ENCODE measurements at regions not wholly inside any gene's neighbourhood (a gene's known extent, or its start where the extent isn't known, plus 50 kb on each side); places are given as distances from the start of the nearest gene placed in this dataset.
"Not testable (repeated sequence)": the region's sequence is repeated elsewhere in the genome, so short reads cannot be mapped to it uniquely, and the experiment has no call there.

DNA sequence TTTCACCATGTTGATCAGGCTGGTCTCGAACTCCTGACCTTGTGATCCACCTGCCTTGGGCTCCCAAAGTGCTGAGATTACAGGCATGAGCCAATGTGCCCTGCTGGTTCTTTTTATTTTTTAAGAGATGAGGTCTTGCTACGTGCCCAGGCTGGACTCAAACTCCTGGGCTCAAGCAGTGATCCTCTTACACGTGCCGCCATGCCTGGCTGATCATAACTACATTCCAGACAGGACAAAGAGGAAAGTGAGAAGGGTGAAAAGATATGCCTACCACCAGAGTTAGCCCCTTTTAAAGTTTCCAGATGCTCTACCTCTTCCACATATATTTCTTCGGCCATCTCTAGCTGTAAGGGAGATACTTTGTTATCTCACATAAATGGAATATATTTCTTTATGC is 79.7 kb upstream of the SOX13 start:
- CTCF ChIA-PET: interaction anchor here (1.3 kb wide), 1 partner anchor 13 kb away, joined by 3 read pairs; no protein-coding TSS in a partner anchor
- no peak for DNase-seq (ENCODE audit: extremely low spot score)
- TF ChIP-seq, protein P1, sequence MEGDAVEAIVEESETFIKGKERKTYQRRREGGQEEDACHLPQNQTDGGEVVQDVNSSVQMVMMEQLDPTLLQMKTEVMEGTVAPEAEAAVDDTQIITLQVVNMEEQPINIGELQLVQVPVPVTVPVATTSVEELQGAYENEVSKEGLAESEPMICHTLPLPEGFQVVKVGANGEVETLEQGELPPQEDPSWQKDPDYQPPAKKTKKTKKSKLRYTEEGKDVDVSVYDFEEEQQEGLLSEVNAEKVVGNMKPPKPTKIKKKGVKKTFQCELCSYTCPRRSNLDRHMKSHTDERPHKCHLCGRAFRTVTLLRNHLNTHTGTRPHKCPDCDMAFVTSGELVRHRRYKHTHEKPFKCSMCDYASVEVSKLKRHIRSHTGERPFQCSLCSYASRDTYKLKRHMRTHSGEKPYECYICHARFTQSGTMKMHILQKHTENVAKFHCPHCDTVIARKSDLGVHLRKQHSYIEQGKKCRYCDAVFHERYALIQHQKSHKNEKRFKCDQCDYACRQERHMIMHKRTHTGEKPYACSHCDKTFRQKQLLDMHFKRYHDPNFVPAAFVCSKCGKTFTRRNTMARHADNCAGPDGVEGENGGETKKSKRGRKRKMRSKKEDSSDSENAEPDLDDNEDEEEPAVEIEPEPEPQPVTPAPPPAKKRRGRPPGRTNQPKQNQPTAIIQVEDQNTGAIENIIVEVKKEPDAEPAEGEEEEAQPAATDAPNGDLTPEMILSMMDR (IDR thresholded peaks at IDR 0.05; ENCODE audit: control extremely low read depth, extremely low read depth, low read depth, missing control alignments): no peak
- POLR2A ChIA-PET: no interaction called here

DNA sequence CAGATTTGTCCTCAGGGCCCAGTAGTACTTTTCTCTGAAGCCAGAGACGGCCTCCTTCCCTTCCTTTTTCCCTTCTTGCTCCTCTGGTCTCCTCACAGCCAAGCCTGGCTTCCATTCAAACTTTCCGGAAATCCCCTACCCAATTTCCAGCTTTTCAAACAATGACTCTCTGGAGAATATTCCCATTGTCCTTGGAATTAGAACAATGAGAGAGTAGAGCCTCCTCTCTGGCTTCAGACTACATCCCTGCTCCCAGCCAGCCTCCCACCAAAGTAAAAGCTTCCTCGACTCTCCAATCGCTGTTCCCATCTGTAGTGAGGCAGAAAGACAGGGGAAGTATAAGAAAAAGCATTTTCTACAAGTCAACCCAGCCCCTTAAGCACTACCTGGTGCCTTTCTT is 77.7 kb upstream of the SOX13 start:
- CTCF ChIA-PET: no interaction called here
- TF ChIP-seq, protein P1 (IDR thresholded peaks at IDR 0.05; ENCODE audit: control extremely low read depth, extremely low read depth, low read depth, missing control alignments): no peak
- DNase-seq (ENCODE audit: extremely low spot score): no peak
- POLR2A ChIA-PET: no interaction called here

DNA sequence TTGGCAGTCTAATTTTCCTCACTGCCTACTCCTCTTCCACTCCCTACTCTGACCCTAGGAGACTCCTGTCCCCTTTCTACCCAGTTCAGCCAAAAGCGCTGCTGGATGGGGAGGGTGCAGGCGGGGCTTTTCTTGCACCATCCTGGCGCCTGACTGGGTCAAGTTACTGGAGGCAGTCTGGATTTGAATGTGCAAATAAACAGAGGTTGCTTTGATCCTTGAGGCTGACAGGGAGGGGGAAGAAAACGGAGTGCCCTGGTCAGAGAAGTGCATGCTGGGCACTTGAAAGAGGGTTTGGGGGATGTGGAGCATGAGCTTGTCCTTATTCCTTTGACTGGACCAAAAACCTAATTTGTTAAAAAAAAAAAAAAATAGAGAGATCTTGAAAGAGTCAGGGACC is 76.8 kb upstream of the SOX13 start:
- ChIA-PET CTCF (no interaction called here), POLR2A (no interaction called here)
- TF ChIP-seq, protein P1 (IDR thresholded peaks at IDR 0.05; ENCODE audit: control extremely low read depth, extremely low read depth, low read depth, missing control alignments): no peak
- DNase-seq (ENCODE audit: extremely low spot score): no peak

DNA sequence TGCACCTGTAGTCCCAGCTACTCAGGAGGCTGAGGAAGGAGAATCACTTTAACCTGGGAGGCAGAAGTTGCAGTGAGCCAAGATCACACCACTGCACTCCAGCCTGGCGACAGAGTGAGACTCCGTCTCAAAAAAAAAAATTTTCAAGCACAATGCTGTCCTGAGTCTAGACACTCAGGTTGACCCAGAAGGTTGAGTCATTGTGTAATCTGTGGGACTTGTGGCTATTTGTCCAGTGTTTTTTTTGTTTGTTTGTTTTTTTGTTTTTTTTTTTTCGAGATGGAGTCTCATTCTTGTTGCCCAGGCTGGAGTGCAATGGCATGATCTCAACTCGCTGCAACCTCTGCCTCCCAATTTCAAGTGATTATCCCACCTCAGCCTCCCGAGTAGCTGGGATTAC is 74.3 kb upstream of the SOX13 start:
- DNase-seq (ENCODE audit: extremely low spot score); POLR2A ChIA-PET; CTCF ChIA-PET: not testable (repeated sequence)

DNA sequence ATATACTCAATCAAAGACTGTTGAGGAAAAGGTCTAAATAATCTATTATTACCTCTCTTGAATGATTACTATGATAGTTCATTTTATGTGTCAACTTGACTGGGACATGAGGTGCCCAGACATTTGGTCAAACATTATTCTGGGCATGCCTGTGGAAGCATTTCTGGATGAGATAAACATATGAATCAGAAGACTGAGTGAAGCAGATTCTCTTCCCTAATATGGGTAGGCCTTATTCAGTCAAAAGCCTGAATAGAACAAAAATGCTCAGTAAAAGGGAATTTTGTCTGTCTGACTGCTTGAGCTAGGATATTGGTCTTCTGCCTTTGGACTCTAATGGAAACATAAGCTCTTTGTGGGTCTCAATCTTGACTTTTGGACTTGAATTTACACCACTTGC is 73.3 kb upstream of the SOX13 start:
- TF ChIP-seq, protein P1 (IDR thresholded peaks at IDR 0.05; ENCODE audit: control extremely low read depth, extremely low read depth, low read depth, missing control alignments): no peak
- POLR2A ChIA-PET: no interaction called here
- DNase-seq (ENCODE audit: extremely low spot score): no peak
- CTCF ChIA-PET: no interaction called here

DNA sequence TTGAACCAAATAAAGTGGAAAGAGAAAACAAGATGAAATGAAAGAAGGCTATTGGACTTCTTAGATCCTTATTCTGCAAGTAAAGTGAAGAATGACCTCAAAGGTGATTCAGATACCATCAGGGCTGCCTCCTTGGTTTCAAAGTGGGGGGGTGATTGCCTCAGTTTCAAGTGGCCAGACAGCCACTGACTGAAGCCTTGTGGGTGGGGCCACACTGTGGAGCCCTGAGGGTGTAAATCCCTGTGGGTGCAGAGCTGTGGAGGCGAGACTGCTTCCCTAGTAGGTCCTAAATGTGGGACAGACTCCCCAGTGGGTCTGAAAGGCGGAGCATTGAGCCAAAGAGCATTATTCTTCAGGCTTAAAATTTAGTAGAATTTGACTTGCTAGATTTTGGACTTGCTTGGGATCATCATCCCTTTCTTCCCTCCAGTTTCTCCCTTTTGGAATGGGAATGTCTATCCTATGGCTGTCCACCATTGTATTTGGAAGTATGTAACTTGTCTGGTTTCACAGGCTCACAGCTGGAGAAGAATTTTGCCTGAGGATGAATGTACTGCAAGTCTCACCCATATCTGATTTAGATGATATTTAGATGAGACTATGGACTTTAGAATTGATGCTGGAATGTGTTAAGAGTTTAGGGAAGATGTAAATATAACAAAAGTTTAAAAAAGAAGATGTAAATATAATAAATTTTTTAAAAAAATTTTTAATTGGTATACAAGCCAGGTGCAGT is 71.6 kb upstream of the SOX13 start:
- no peak for DNase-seq (ENCODE audit: extremely low spot score)
- TF ChIP-seq, protein P1 (IDR thresholded peaks at IDR 0.05; ENCODE audit: control extremely low read depth, extremely low read depth, low read depth, missing control alignments): no peak
- CTCF ChIA-PET: no interaction called here
- POLR2A ChIA-PET: no interaction called here

DNA sequence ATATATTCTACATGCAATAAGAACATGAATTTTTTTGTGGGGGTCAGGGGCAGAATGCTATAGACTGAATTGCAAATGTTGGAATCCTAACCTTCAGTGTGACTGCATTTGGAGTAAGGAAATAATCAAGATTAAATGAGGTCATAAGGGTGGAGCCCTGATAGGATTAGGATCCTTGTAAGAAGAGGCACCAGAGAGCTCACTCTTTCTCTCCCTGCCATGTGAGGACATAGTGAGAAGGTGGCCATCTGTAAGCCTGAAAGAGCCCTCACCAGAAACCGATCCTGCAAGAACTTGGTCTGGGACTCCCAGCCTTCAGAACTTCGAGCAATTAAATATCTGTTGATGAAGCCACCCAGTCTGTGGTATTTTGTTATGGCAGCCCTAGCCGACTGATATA is 70.3 kb upstream of the SOX13 start:
- ChIA-PET POLR2A (no interaction called here), CTCF (no interaction called here)
- TF ChIP-seq, protein P1 (IDR thresholded peaks at IDR 0.05; ENCODE audit: control extremely low read depth, extremely low read depth, low read depth, missing control alignments): no peak
- DNase-seq (ENCODE audit: extremely low spot score): no peak
